GM18861 (cell line): ENCODE measurements at regions not wholly inside any gene's neighbourhood (a gene's known extent, or its start where the extent isn't known, plus 50 kb on each side); places are given as distances from the start of the nearest gene placed in this dataset.

Source experiments
- ATAC-seq: cut with Tn5 transposase; IDR thresholded peaks from one replicate; pipeline ENCODE4 v1.9.1; 2021; ENCODE audit not compliant: unreplicated experiment

DNA sequence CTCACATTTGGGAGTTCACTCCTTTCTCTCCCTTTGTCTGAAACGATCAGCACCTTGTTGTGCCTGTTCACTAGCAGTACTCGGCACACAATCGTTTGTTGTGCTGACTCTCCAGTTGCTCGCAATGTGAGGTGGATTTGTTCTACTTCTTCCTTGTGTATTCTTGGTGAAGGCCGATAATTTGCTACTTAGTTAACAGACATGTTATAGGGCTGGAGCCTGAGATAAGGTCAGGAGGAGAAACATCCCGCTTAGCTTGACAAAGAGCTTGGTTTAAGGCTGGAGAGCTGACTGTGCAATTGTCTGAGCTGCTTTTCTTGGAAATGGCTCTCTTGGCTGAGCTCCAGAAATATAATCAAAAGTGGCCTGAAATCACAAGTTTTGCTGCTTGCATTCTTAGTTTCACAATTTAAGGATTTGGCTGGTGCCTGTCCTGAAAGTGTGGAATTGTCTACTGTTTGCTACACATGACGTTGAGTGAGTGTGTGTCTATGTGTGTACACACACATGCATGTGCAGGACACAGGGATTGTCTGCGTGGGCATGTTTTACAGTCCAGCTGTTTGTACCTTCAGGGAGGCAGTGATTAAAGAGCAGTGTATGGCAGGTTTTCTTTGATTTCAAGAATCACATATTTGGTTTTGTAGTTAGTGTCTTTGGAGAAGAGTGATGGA is 77.7 kb downstream of the ARF6 start:
- ATAC-seq = peak; percentile 2

GRCh38 chr14:49971156-49972130 is 78.6 kb downstream of the ARF6 start:
- peak; percentile 80 for ATAC-seq

DNA sequence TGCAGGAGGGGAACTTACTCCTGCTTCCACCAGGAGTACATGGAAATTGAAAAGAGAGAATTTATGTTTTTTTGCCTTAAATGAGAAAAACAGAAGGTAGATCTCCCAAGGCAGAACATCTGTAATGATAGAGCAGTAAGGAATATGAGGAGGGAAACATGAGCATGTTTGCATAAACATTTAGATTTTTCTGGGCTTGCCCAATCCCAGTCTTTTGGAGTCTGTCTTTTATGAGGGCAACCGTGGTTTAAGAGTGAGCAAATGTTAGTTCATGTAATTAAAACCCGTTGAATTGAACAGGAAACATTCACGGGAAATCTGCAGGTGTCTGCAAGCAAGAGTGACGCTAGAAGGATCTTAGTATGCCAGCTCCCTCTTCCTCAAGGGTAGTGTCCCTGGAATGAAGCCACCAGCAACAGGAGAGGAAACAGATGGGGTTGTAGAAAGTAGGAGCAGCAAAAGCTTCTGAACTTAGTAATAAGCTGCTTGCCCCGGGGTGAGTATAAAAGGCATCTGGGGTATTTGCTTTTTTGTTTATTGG is 79.3 kb downstream of the ARF6 start:
- no peak for ATAC-seq

- no peak for ATAC-seq
Observed at GRCh38 chr14:49972823-49973222, 79.9 kb downstream of the ARF6 start.

- ATAC-seq = no peak
Observed at GRCh38 chr14:49975276-49975675, 82.4 kb downstream of the ARF6 start.

GRCh38 chr14:49975799-49976198 is 82.9 kb downstream of the ARF6 start:
- no peak for ATAC-seq

DNA sequence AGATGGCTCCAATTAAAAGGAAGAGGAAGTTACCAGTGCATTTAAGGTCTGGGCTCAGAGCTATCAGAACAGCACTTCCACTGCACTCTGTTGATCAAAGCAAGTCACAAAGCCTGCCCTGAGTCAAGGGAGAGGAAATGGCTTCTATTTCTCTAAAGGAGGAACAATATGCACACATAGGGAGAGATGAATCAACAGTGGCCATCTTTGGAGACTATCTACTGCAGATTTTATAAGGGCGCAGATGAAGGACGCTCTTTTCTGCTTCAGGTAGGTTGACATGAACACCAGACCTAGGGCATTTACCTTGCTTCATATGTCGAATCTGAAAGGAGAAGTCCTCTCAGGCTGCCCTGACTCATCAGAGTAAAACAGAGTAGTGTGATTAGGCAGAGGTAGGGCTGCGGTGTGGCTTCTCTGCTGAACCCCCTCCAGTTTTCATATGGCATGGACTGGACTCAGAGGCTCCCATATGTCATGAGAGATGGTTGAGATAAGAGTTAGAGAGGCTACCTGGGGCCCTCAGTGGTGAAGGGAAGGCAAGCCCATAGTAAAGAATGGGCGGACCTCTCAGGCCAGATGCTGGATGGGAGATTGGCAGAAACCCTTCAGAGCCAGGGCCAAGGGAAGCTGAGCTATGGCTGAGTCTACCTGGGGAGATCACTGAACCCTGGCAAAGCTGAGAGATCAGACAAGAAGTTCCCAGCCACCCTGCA is 84.4 kb downstream of the ARF6 start:
- peak; percentile 67 for ATAC-seq

DNA sequence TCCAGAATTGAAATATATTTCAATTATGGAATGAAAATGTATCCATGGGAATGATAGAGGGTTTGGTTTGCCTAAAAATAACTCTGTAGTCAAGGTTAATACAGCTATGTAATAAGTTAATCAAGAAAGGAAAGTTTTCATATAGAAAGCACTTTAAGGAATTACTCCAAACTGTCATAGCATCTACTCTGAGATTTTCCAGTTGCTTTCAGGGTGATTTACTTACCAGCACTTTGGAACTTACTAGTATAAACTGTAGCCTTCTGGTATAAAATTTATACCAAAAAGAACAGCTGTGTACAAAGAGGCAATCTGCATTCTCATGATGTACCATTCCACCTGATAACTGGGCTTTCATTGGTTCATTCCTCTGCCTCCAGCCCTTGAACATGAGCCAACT is 87.1 kb downstream of the ARF6 start:
- ATAC-seq = no peak

DNA sequence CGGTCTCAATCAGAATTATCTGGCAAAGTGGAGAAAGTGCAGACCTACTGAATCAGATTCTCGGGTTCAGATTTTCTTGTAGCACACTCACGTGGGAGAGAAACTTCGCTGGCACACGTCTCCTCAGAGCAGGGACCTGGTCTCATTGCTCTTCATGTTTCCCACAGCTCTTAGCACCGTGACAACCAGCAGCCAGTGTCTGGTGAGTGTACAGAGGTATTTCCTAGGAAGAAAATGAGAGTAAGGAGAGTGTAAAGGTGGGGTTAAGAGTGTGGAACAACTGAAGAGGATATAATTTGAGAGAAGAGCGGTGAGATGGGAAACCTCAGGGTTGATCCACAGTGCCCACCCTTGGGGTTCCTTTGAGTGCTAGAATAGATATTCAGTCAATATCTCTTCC is 89.2 kb downstream of the ARF6 start:
- no peak for ATAC-seq

DNA sequence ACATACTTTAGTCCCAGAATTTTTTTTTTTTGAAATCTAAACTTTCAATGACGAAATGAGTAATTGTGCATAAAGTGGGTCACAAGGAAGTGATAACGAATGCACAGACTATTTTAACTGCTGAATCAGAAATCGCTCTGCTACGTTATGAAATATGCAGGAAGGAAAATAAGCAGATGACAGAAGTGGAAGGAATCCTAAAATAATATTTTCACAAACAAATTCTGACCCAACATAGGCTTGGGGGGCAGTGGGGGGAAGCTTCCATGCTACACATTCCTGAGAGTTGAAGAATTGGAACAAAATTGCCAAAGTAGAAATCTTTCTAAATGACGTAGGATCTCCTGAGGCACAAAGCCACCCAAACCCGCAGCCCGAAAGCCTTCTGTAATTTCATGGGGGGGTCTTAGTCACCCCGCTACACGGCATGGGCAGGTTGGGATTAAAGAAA is 89.6 kb downstream of the ARF6 start:
- ATAC-seq = no peak

- ATAC-seq = no peak
Observed at GRCh38 chr14:49984424-49984823, 91.5 kb downstream of the ARF6 start.

DNA sequence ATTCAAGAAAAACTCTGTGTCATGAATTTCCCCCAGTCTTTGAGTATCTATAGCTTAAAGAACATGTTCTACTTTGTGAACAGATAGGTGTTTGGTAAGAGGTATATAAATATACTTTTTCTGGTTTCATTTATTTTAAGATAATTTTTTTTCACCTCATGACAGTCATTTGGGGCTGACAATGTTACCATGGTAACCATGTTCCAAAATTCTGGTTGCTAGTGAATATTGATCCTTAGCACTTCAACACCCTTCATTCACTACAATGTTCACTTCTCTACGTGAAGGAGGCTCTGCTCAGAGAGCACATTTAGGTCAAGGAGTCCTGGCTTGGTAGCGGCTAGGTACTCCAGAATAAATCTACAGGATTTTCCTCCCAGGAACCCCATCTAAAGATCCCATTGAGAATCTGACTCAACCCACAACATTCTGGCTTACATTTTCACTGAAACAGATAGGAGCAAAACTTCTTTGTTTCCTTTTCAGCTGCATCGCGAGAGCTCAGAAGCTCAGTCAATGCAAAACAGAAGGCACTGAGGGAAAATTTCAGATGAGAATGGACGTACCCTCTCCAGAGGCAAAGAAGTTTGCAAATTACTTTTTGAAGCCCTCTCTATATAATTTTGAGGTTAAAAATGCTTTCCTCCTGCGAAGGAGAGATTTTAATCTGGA is 93.6 kb downstream of the ARF6 start:
- ATAC-seq = no peak

GRCh38 chr14:49988080-49988990 is 95.5 kb downstream of the ARF6 start:
- no peak for ATAC-seq

- ATAC-seq = no peak
Observed at GRCh38 chr14:49989966-49990365, 97.1 kb downstream of the ARF6 start.

GRCh38 chr14:49991491-49991890 is 98.6 kb downstream of the ARF6 start:
- ATAC-seq = no peak

- no peak for ATAC-seq
Observed at GRCh38 chr14:49992036-49992435, 99.2 kb downstream of the ARF6 start.

GRCh38 chr14:49992448-49992847 is 99.6 kb downstream of the ARF6 start:
- ATAC-seq = no peak

- peak; percentile 96 for ATAC-seq
Observed at GRCh38 chr14:49992901-49993339, 100.0 kb downstream of the ARF6 start.

DNA sequence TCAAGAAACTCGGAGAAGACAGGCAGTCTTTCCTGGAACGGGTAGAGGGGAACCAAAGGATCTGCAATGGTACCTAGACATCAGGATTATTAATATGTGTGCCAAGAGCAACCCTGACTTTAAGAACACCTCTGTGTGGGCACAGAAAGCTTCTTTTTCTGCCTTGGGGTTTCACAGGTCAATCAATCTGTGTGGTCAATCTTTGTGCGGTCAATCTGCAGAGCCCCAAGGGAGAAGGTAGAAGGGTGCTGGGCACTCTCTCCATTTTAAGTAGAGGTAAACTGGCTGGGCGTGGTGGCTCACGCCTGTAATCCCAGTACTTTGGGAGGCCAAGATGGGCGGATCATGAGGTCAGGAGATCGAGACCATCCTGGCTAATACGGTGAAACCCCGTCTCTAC is 100.7 kb downstream of the ARF6 start:
- ATAC-seq = no peak
